CD14-positive monocyte (primary cell): ENCODE measurements at regions not wholly inside any gene's neighbourhood (a gene's known extent, or its start where the extent isn't known, plus 50 kb on each side); places are given as distances from the start of the nearest gene placed in this dataset.
"Not testable (repeated sequence)": the region's sequence is repeated elsewhere in the genome, so short reads cannot be mapped to it uniquely, and the experiment has no call there.

Experiments
- DNase-seq, 3 donors: peaks; one replicate each; pipeline ENCODE4 v3.0.0-alpha.2; 2011 to 2022
- H2AFZ ChIP-seq: 2 replicates; pipeline ENCODE4 v1.6.0; 2012; ENCODE audit warnings: mild to moderate bottlenecking, low read depth, low read length, inconsistent platforms; ENCODE audit not compliant: insufficient read depth, poor library complexity, severe bottlenecking
- H3K27ac ChIP-seq, 2 donors: 1 replicate in 1 of 2; 2 replicates in 1 of 2; pipeline ENCODE4 v1.5.1; 2012 to 2013; ENCODE audit warnings: low read length in 2 of 2, control low read depth in 1 of 2, inconsistent platforms in 1 of 2, low read depth in 1 of 2, mild to moderate bottlenecking in 1 of 2
- H3K27me3 ChIP-seq, 2 donors: one replicate each; pipeline versions ENCODE4 v1.6.0 to v1.6.1; 2011 to 2013; ENCODE audit warnings: low read length in 2 of 2; ENCODE audit not compliant: control insufficient read depth in 2 of 2, insufficient read depth in 2 of 2
- H3K36me3 ChIP-seq, 2 donors: replicated peaks in 1 of 2; 1 replicate in 1 of 2; 2 replicates in 1 of 2; pipeline versions ENCODE4 v1.5.1 to v1.6.1; 2012 to 2013; ENCODE audit warnings: low read length in 2 of 2, control low read depth in 1 of 2, inconsistent platforms in 1 of 2, mild to moderate bottlenecking in 1 of 2; ENCODE audit not compliant: insufficient read depth in 2 of 2, control insufficient read depth in 1 of 2
- H3K4me1 ChIP-seq, 2 donors: 1 replicate in 1 of 2; 2 replicates in 1 of 2; pipeline versions ENCODE4 v1.5.1 to v1.6.1; 2012 to 2013; ENCODE audit warnings: low read length in 2 of 2, control low read depth in 1 of 2, inconsistent platforms in 1 of 2, mild to moderate bottlenecking in 1 of 2, moderate library complexity in 1 of 2; ENCODE audit not compliant: insufficient read depth in 2 of 2, control insufficient read depth in 1 of 2
- H3K4me2 ChIP-seq: replicated peaks from 2 replicates; pipeline ENCODE3; 2012; ENCODE audit warnings: low read length, moderate library complexity, mild to moderate bottlenecking; ENCODE audit not compliant: poor library complexity, severe bottlenecking; ENCODE audit errors: extremely low read depth
- H3K4me3 ChIP-seq, 3 experiments: fragments of 200-600 bp in 1 of 3; sonication (generic) in 1 of 3; replicated peaks in 1 of 3; 1 replicate in 2 of 3; 2 replicates in 1 of 3; pipeline ENCODE4 v1.5.1; 2011 to 2013; ENCODE audit warnings: low read length in 3 of 3, mild to moderate bottlenecking in 3 of 3, control low read depth in 2 of 3, low read depth in 2 of 3, inconsistent platforms in 1 of 3, moderate library complexity in 1 of 3
- H3K79me2 ChIP-seq: 2 replicates; pipeline ENCODE4 v1.6.0; 2012; ENCODE audit warnings: mild to moderate bottlenecking, control low read depth, inconsistent platforms, low read length, moderate library complexity; ENCODE audit not compliant: insufficient read depth
- H3K9ac ChIP-seq: 2 replicates; pipeline ENCODE4 v1.6.0; 2017; ENCODE audit warnings: low read length, mild to moderate bottlenecking; ENCODE audit not compliant: insufficient read depth, poor library complexity, severe bottlenecking
- H3K9me3 ChIP-seq, 2 donors: replicated peaks in 1 of 2; 1 replicate in 1 of 2; 2 replicates in 1 of 2; pipeline versions ENCODE4 v1.5.1 to v1.6.1; 2012 to 2013; ENCODE audit warnings: low read length in 2 of 2, control low read depth in 1 of 2; ENCODE audit not compliant: control insufficient read depth in 1 of 2, insufficient read depth in 1 of 2
- H4K20me1 ChIP-seq: 2 replicates; pipeline ENCODE4 v1.6.0; 2012; ENCODE audit warnings: mild to moderate bottlenecking, low read length, control low read depth, moderate library complexity; ENCODE audit not compliant: insufficient read depth
- H3K27ac Mint-ChIP-seq, 7 donors: one replicate each; pipeline ENCODE4 v1.8.0; 2020; ENCODE audit warnings: mild to moderate bottlenecking in 7 of 7, mixed read lengths in 7 of 7, moderate library complexity in 6 of 7, inconsistent platforms in 2 of 7
- H3K27me3 Mint-ChIP-seq, 3 donors: one replicate each; pipeline ENCODE4 v1.8.0; 2021 to 2022; ENCODE audit warnings: low read depth in 3 of 3, mild to moderate bottlenecking in 3 of 3, mixed read lengths in 3 of 3, moderate library complexity in 3 of 3, inconsistent platforms in 1 of 3
- H3K36me3 Mint-ChIP-seq, 2 donors: one replicate each; pipeline ENCODE4 v1.8.0; 2020; ENCODE audit warnings: mixed read lengths in 2 of 2, inconsistent platforms in 1 of 2, mild to moderate bottlenecking in 1 of 2
- H3K4me1 Mint-ChIP-seq: one replicate; pipeline ENCODE4 v1.8.0; 2020; ENCODE audit warnings: mild to moderate bottlenecking, mixed read lengths
- H3K4me3 Mint-ChIP-seq, 2 donors: one replicate each; pipeline ENCODE4 v1.8.0; 2020; ENCODE audit warnings: mild to moderate bottlenecking in 2 of 2, mixed read lengths in 2 of 2, moderate library complexity in 1 of 2
- H3K9me3 Mint-ChIP-seq, 7 donors: one replicate each; pipeline ENCODE4 v1.8.0; 2020 to 2022; ENCODE audit warnings: mixed read lengths in 7 of 7, mild to moderate bottlenecking in 6 of 7, moderate library complexity in 6 of 7, inconsistent platforms in 2 of 7
- whole genome bisulfite sequencing: methylation state at CpG from one replicate; pipeline ENCODE4 v1.1.5; 2013; ENCODE audit warnings: missing lambda C conversion rate; ENCODE audit not compliant: insufficient coverage; 5-methylcytosine and 5-hydroxymethylcytosine counted together
- intact Hi-C, 2 donors: fragments of 100-400 bp; cut with micrococcal nuclease; formaldehyde crosslinking; loops; one replicate each; pipeline versions ENCODE4 v1.15.0 to v1.15.1; 2023
- TF ChIP-seq, protein P1 (sequence below): fragments of 200-600 bp; IDR thresholded peaks from one replicate; pipeline ENCODE4 v1.8.0; 2022; ENCODE audit warnings: antibody characterized with exemption, mild to moderate bottlenecking

DNA sequence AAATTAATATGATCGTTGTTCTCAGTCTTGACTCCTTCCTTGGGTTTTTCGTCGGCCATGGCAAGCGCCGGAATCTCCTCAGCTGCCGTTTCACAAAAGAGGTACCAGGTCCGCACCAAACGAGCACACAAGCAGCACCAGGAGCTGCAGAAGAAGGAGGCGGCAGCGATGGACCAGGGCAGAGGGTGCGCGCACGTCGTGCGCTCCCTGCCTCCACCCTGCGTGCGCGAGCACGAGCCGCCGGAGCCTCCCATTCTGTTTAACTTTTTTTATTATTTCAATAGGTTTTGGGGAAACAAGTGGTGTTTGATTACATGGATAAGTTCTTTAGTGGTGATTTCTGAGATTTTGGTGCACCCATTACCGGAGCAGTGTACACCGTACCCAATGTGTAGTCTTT, 158.2 kb downstream of the PLS3 start:
- H3K9me3 Mint-ChIP-seq: peaks cover 0 to 4% (median 2%) of the 10 kb centered on the region in 7 donors
- H3K4me1 ChIP-seq: no peaks in the 10 kb centered on the region
- peaks cover 0 to 3% of the 10 kb centered on the region in 2 donors for H3K27me3 ChIP-seq
- no peak overlapping the region for H3K4me3 Mint-ChIP-seq
- no peak for DNase-seq
- H3K4me1 Mint-ChIP-seq: no peaks in the 10 kb centered on the region
- WGBS: no CpG with 5 or more reads among the region's 23 CpGs
- no peak overlapping the region for H3K27ac ChIP-seq
- H3K36me3 Mint-ChIP-seq: no peaks in the 10 kb centered on the region
- intact Hi-C loops: no loop called here
- H3K27me3 Mint-ChIP-seq: peaks cover 0 to 26% (median 4%) of the 10 kb centered on the region in 3 donors
- H3K79me2 ChIP-seq: no peaks in the 10 kb centered on the region
- no peaks in the 10 kb centered on the region for H4K20me1 ChIP-seq
- H3K4me3 ChIP-seq: no peak overlapping the region
- no peak overlapping the region for H2AFZ ChIP-seq
- H3K36me3 ChIP-seq: no peaks in the 10 kb centered on the region
- H3K27ac Mint-ChIP-seq: no peak overlapping the region
- TF ChIP-seq, protein P1, sequence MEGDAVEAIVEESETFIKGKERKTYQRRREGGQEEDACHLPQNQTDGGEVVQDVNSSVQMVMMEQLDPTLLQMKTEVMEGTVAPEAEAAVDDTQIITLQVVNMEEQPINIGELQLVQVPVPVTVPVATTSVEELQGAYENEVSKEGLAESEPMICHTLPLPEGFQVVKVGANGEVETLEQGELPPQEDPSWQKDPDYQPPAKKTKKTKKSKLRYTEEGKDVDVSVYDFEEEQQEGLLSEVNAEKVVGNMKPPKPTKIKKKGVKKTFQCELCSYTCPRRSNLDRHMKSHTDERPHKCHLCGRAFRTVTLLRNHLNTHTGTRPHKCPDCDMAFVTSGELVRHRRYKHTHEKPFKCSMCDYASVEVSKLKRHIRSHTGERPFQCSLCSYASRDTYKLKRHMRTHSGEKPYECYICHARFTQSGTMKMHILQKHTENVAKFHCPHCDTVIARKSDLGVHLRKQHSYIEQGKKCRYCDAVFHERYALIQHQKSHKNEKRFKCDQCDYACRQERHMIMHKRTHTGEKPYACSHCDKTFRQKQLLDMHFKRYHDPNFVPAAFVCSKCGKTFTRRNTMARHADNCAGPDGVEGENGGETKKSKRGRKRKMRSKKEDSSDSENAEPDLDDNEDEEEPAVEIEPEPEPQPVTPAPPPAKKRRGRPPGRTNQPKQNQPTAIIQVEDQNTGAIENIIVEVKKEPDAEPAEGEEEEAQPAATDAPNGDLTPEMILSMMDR: no peak
- H3K9me3 ChIP-seq: no peaks in the 10 kb centered on the region
- H3K4me2 ChIP-seq: no peak overlapping the region
- no peak overlapping the region for H3K9ac ChIP-seq

DNA sequence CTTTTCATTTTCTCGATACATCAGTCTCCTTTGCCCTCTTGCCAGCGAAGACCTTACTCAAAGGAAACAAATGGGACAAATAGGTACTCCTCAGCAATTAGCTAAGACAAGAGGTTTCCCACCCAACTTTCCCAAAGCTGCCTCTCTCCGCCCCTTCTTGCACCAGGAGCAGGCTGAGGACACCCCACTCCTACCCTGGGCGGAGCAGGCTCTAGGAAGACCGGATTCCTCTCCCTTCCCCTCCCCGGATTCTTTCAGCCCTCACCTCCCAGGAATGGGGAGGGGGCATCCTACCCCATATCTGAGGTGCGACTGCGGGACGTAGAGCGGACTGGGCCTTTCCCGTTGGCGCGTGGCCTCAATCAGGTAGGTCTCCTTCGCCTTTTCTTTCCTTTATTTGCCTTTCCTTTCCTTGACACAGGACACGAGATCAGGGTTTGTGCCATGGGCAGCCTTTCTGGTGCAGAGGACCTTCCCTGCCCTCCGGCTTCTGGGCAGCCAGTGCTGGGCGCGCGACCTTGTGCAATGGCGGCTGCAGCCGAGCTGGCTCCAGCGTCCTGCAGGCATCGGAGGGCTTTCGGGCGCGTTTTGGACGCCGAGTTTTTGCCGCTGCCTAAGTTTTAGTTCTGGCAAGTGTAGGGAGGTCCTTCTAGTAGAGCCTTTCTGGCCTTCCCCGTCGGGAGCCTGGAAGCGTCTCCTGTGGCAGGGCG, 161.9 kb downstream of the PLS3 start:
- H3K27ac Mint-ChIP-seq, H2AFZ ChIP-seq, H3K4me3 Mint-ChIP-seq, H3K27ac ChIP-seq, H3K4me2 ChIP-seq, H3K4me1 ChIP-seq, intact Hi-C loops, H3K36me3 ChIP-seq, H3K79me2 ChIP-seq, H3K9me3 Mint-ChIP-seq, H3K36me3 Mint-ChIP-seq, H3K27me3 ChIP-seq, H3K4me3 ChIP-seq, DNase-seq, H4K20me1 ChIP-seq, H3K9me3 ChIP-seq, H3K4me1 Mint-ChIP-seq, H3K9ac ChIP-seq: not testable (repeated sequence)
- peaks cover 0 to 27% (median 4%) of the 10 kb centered on the region in 3 donors for H3K27me3 Mint-ChIP-seq
- no CpG with 5 or more reads among the region's 33 CpGs for WGBS

DNA sequence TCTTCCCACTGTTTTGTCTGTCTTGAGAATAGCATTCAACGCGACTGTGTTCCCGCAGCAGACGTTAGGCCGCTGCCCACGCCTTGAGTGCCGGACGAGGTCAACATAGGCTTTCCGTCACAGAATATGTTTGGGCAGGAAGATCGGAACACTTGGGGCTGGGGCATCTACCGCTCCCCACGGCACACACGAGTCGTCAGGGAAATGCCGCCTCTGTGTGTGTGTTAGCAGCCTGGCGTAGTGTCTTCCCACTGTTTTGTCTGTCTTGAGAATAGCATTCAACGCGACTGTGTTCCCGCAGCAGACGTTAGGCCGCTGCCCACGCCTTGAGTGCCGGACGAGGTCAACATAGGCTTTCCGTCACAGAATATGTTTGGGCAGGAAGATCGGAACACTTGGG, 164.4 kb downstream of the PLS3 start:
- H3K4me3 ChIP-seq, H3K4me1 Mint-ChIP-seq, H3K9me3 Mint-ChIP-seq, H3K4me3 Mint-ChIP-seq, H3K27me3 Mint-ChIP-seq, H3K36me3 Mint-ChIP-seq, H3K27ac ChIP-seq, H3K79me2 ChIP-seq, H3K4me1 ChIP-seq, H4K20me1 ChIP-seq, H3K27ac Mint-ChIP-seq, intact Hi-C loops, H3K36me3 ChIP-seq, H3K9me3 ChIP-seq, H3K4me2 ChIP-seq, H3K27me3 ChIP-seq, H2AFZ ChIP-seq, H3K9ac ChIP-seq, DNase-seq: not testable (repeated sequence)
- WGBS: no CpG with 5 or more reads among the region's 26 CpGs
